ENCODE measurements at regions not wholly inside any gene's neighbourhood (a gene's known extent, or its start where the extent isn't known, plus 50 kb on each side); places are given as distances from the start of the nearest gene placed in this dataset.

DNA sequence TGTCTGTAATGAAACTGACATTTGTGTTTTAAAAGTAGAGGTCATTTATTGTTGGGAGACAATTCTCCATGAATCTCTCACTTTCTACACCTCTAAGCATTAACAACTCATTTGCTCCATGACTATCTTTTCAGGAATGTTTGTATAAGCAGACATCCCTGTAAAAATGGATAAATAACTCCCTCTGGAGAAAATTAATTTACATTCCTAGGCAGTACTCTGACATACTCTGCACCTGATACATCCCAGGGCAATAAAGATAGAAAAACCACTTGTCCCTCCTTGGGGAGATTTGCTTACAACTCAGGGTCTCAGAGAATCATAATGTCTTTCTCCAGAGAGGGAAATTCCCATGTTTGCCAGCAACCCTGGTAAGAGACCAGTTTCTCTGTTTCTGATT lies 1037.7 kb upstream of the SLC39A10 start:
- TF ChIP-seq CTCF (IDR thresholded peaks at IDR 0.05; ENCODE audit: poor library complexity): no peak
- no peak for TF ChIP-seq EZH2 (IDR thresholded peaks at IDR 0.05; ENCODE audit: borderline replicate concordance)
- TF ChIP-seq EZH2phosphoT487 (IDR thresholded peaks at IDR 0.05; ENCODE audit: low read depth, severe bottlenecking, unreplicated experiment): no peak

Measured in hepatocyte (in vitro differentiated cells).